Mesendoderm (in vitro differentiated cells): ENCODE measurements at regions not wholly inside any gene's neighbourhood (a gene's known extent, or its start where the extent isn't known, plus 50 kb on each side); places are given as distances from the start of the nearest gene placed in this dataset.
A peak's percentile ranks its signal among the peaks of the same experiment; 100 is the strongest.

Experiments
- DNase-seq: peaks from one replicate; pipeline ENCODE4 v3.0.0; 2013
- H2AK5ac ChIP-seq: 2 replicates; pipeline ENCODE4 v1.6.1; 2013; ENCODE audit warnings: low read length, inconsistent platforms
- H2BK120ac ChIP-seq: 2 replicates; pipeline ENCODE4 v1.6.1; 2013; ENCODE audit warnings: low read depth, mild to moderate bottlenecking, low read length, moderate library complexity, mixed read lengths
- H2BK15ac ChIP-seq: replicated peaks from 2 replicates; pipeline ENCODE4 v1.6.1; 2013; ENCODE audit warnings: low read depth, mild to moderate bottlenecking, moderate library complexity
- H2BK5ac ChIP-seq: 2 replicates; pipeline ENCODE4 v1.6.1; 2013; ENCODE audit warnings: low read length, inconsistent platforms
- H3K18ac ChIP-seq: 2 replicates; pipeline ENCODE4 v1.6.1; 2013; ENCODE audit warnings: mild to moderate bottlenecking, low read length, mixed read lengths
- H3K23ac ChIP-seq: one replicate; pipeline ENCODE4 v1.6.1; 2013; ENCODE audit warnings: low read length
- H3K27ac ChIP-seq: 2 replicates; pipeline ENCODE4 v1.5.1; 2013; ENCODE audit warnings: low read depth, mild to moderate bottlenecking, inconsistent platforms, low read length, moderate library complexity
- H3K27me3 ChIP-seq: 2 replicates; pipeline ENCODE4 v1.6.1; 2013; ENCODE audit warnings: low read length, control low read depth, mild to moderate bottlenecking, inconsistent platforms; ENCODE audit not compliant: insufficient read depth, poor library complexity
- H3K36me3 ChIP-seq: 2 replicates; pipeline ENCODE4 v1.6.1; 2013; ENCODE audit warnings: low read length, inconsistent platforms; ENCODE audit not compliant: control insufficient read depth, insufficient read depth
- H3K4ac ChIP-seq: one replicate; pipeline ENCODE4 v1.6.1; 2013; ENCODE audit warnings: low read depth, mild to moderate bottlenecking, low read length, moderate library complexity
- H3K4me1 ChIP-seq: 2 replicates; pipeline ENCODE4 v1.6.1; 2013; ENCODE audit warnings: low read depth, low read length, inconsistent platforms; ENCODE audit not compliant: control insufficient read depth
- H3K4me2 ChIP-seq: 2 replicates; pipeline ENCODE4 v1.6.1; 2013; ENCODE audit warnings: low read length
- H3K4me3 ChIP-seq: 2 replicates; pipeline ENCODE4 v1.5.1; 2013; ENCODE audit warnings: mild to moderate bottlenecking, low read length
- H3K56ac ChIP-seq: one replicate; pipeline ENCODE4 v1.6.1; 2013; ENCODE audit warnings: low read length
- H3K79me1 ChIP-seq: 2 replicates; pipeline ENCODE4 v1.6.1; 2013; ENCODE audit warnings: low read length, inconsistent platforms
- H3K79me2 ChIP-seq: 2 replicates; pipeline ENCODE4 v1.6.1; 2013; ENCODE audit warnings: mild to moderate bottlenecking, low read length; ENCODE audit not compliant: control insufficient read depth, insufficient read depth
- H3K9ac ChIP-seq: 2 replicates; pipeline ENCODE4 v1.6.1; 2013; ENCODE audit warnings: low read length, inconsistent platforms
- H4K5ac ChIP-seq: one replicate; pipeline ENCODE4 v1.6.1; 2013; ENCODE audit warnings: low read length
- H4K8ac ChIP-seq: one replicate; pipeline ENCODE4 v1.6.1; 2013; ENCODE audit warnings: low read depth, mild to moderate bottlenecking, control low read depth, low read length, moderate library complexity
- WGBS: extraction: QIAGEN DNeasy Blood & Tissue Kit; methylation state at CpG from one replicate; pipeline ENCODE4 v1.1.7; 2013; ENCODE audit warnings: low lambda C conversion rate, missing lambda C conversion rate; ENCODE audit not compliant: insufficient coverage; ENCODE audit errors: extremely low coverage; 5-methylcytosine and 5-hydroxymethylcytosine counted together

- Histone ChIP-seq H3K27me3 (no peaks in the 10 kb centered on the region), H4K5ac (no peak overlapping the region), H2AK5ac (no peak overlapping the region), H3K4me3 (no peak overlapping the region), H2BK120ac (no peak overlapping the region), H3K9ac (no peak overlapping the region), H3K23ac (no peak overlapping the region), H4K8ac (no peak overlapping the region), H2BK15ac (no peak overlapping the region), H3K4me2 (no peak overlapping the region), H3K79me1 (no peaks in the 10 kb centered on the region), H3K18ac (no peak overlapping the region), H2BK5ac (no peak overlapping the region), H3K79me2 (no peaks in the 10 kb centered on the region), H3K4ac (no peak overlapping the region), H3K56ac (no peak overlapping the region), H3K27ac (no peak overlapping the region), H3K36me3 (no peaks in the 10 kb centered on the region), H3K4me1 (no peaks in the 10 kb centered on the region)
- no CpG with 5 or more reads among the region's 4 CpGs for WGBS
- DNase-seq: no peak
Measured at GRCh38 chr5:129163810-129164378, 69.3 kb downstream of the ISOC1 start.

- no peak overlapping the region for H3K9ac ChIP-seq
- no peaks in the 10 kb centered on the region for H3K79me2 ChIP-seq
- no peaks in the 10 kb centered on the region for H3K79me1 ChIP-seq
- H3K4me2 ChIP-seq: no peak overlapping the region
- H3K4me3 ChIP-seq: no peak overlapping the region
- no peak overlapping the region for H3K27ac ChIP-seq
- H4K5ac ChIP-seq: no peak overlapping the region
- H3K4ac ChIP-seq: no peak overlapping the region
- H2BK5ac ChIP-seq: no peak overlapping the region
- DNase-seq: no peak
- H2BK120ac ChIP-seq: no peak overlapping the region
- peaks cover 2% of the 10 kb centered on the region for H3K4me1 ChIP-seq
- no peak overlapping the region for H4K8ac ChIP-seq
- H2BK15ac ChIP-seq: no peak overlapping the region
- H2AK5ac ChIP-seq: no peak overlapping the region
- H3K36me3 ChIP-seq: no peaks in the 10 kb centered on the region
- H3K27me3 ChIP-seq: no peaks in the 10 kb centered on the region
- no peak overlapping the region for H3K18ac ChIP-seq
- H3K56ac ChIP-seq: no peak overlapping the region
- no peak overlapping the region for H3K23ac ChIP-seq
- no CpG with 5 or more reads among the region's 1 CpG for WGBS
Measured at GRCh38 chr5:129170050-129170449, 75.5 kb downstream of the ISOC1 start.

GRCh38 chr5:129171194-129171944, 76.8 kb downstream of the ISOC1 start:
- H3K4ac ChIP-seq: no peak overlapping the region
- no peak overlapping the region for H2AK5ac ChIP-seq
- no peak overlapping the region for H3K27ac ChIP-seq
- H3K23ac ChIP-seq: no peak overlapping the region
- H3K79me2 ChIP-seq: no peaks in the 10 kb centered on the region
- H2BK5ac ChIP-seq: no peak overlapping the region
- no peak overlapping the region for H3K18ac ChIP-seq
- no peak overlapping the region for H3K56ac ChIP-seq
- peak overlapping the region; percentile 92 for H2BK15ac ChIP-seq
- no peaks in the 10 kb centered on the region for H3K79me1 ChIP-seq
- H3K4me3 ChIP-seq: no peak overlapping the region
- no peaks in the 10 kb centered on the region for H3K36me3 ChIP-seq
- WGBS: no CpG with 5 or more reads among the region's 2 CpGs
- no peak overlapping the region for H4K8ac ChIP-seq
- peak; percentile 8 for DNase-seq
- H4K5ac ChIP-seq: no peak overlapping the region
- no peak overlapping the region for H2BK120ac ChIP-seq
- H3K9ac ChIP-seq: no peak overlapping the region
- peaks cover 2% of the 10 kb centered on the region for H3K4me1 ChIP-seq
- H3K4me2 ChIP-seq: no peak overlapping the region
- H3K27me3 ChIP-seq: no peaks in the 10 kb centered on the region

GRCh38 chr5:129172580-129172979, 78.0 kb downstream of the ISOC1 start:
- Histone ChIP-seq H3K9ac (no peak overlapping the region), H3K23ac (no peak overlapping the region), H3K4me3 (no peak overlapping the region), H3K4me1 (peaks cover 2% of the 10 kb centered on the region), H2AK5ac (no peak overlapping the region), H2BK15ac (no peak overlapping the region), H3K4me2 (no peak overlapping the region), H3K56ac (no peak overlapping the region), H3K27me3 (no peaks in the 10 kb centered on the region), H3K36me3 (no peaks in the 10 kb centered on the region), H3K18ac (no peak overlapping the region), H2BK5ac (no peak overlapping the region), H3K4ac (no peak overlapping the region), H3K79me2 (no peaks in the 10 kb centered on the region), H3K79me1 (no peaks in the 10 kb centered on the region), H4K5ac (no peak overlapping the region), H4K8ac (no peak overlapping the region), H3K27ac (no peak overlapping the region), H2BK120ac (no peak overlapping the region)
- DNase-seq: peak; percentile 14

- Histone ChIP-seq H3K4me3 (no peak overlapping the region), H3K4ac (no peak overlapping the region), H3K9ac (no peak overlapping the region), H3K4me2 (no peak overlapping the region), H3K27ac (no peak overlapping the region), H2AK5ac (no peak overlapping the region), H4K5ac (no peak overlapping the region), H3K18ac (no peak overlapping the region), H3K27me3 (no peaks in the 10 kb centered on the region), H2BK120ac (no peak overlapping the region), H2BK5ac (no peak overlapping the region), H3K79me2 (no peaks in the 10 kb centered on the region), H3K23ac (no peak overlapping the region), H3K56ac (no peak overlapping the region), H4K8ac (no peak overlapping the region), H3K79me1 (no peaks in the 10 kb centered on the region), H2BK15ac (no peak overlapping the region), H3K4me1 (peaks cover 2% of the 10 kb centered on the region), H3K36me3 (no peaks in the 10 kb centered on the region)
- DNase-seq: no peak
Measured at GRCh38 chr5:129173771-129174170, 79.2 kb downstream of the ISOC1 start.

- Histone ChIP-seq H2BK120ac (no peak overlapping the region), H3K23ac (no peak overlapping the region), H3K4me3 (no peak overlapping the region), H3K79me1 (no peaks in the 10 kb centered on the region), H3K36me3 (no peaks in the 10 kb centered on the region), H2AK5ac (no peak overlapping the region), H3K4me1 (peaks cover 2% of the 10 kb centered on the region), H3K56ac (no peak overlapping the region), H3K18ac (no peak overlapping the region), H2BK15ac (no peak overlapping the region), H3K27me3 (no peaks in the 10 kb centered on the region), H3K9ac (no peak overlapping the region), H4K5ac (no peak overlapping the region), H3K4me2 (no peak overlapping the region), H4K8ac (no peak overlapping the region), H2BK5ac (no peak overlapping the region), H3K79me2 (no peaks in the 10 kb centered on the region), H3K27ac (no peak overlapping the region), H3K4ac (no peak overlapping the region)
- no CpG with 5 or more reads among the region's 2 CpGs for WGBS
- no peak for DNase-seq
Measured at GRCh38 chr5:129174480-129174879, 79.9 kb downstream of the ISOC1 start.
